H1 (cell line): ENCODE measurements at regions not wholly inside any gene's neighbourhood (a gene's known extent, or its start where the extent isn't known, plus 50 kb on each side); places are given as distances from the start of the nearest gene placed in this dataset.

Experiments used
- CTCF ChIA-PET: fragments of 300-600 bp; sonication (Branson Sonifier 250); formaldehyde crosslinking; loops from one replicate; lab custom pipeline; 2021; ENCODE audit not compliant: partially characterized antibody; lab: Charles Lee
- POLR2A ChIA-PET: fragments of 300-600 bp; sonication (Branson Sonifier 250); formaldehyde crosslinking; loops from one replicate; lab custom pipeline; 2021; ENCODE audit warnings: inconsistent platforms; ENCODE audit not compliant: partially characterized antibody; lab: Charles Lee
- DNase-seq, 2 experiments: peaks; one replicate each; pipeline versions ENCODE4 v3.0.0 to v3.0.0-alpha.2; 2010 to 2022; ENCODE audit warnings: low spot score in 2 of 2, low read depth in 1 of 2, mixed read lengths in 1 of 2
- FAIRE-seq: peaks from 2 replicates; lab custom pipeline; 2011; peaks lifted over from hg19 to GRCh38; lab: Jason Lieb, UNC
- H2AFZ ChIP-seq: 2 replicates; pipeline ENCODE4 v1.8.1; 2012; ENCODE audit warnings: low read length, inconsistent platforms
- H2AK5ac ChIP-seq: 2 replicates; pipeline ENCODE4 v1.6.1; 2013; ENCODE audit warnings: low read depth, low read length
- H2BK120ac ChIP-seq: replicated peaks from 2 replicates; pipeline ENCODE3; 2013; ENCODE audit warnings: low read depth, low read length, inconsistent platforms
- H2BK12ac ChIP-seq: 2 replicates; pipeline ENCODE4 v1.6.1; 2013; ENCODE audit warnings: low read depth, low read length
- H2BK15ac ChIP-seq: 2 replicates; pipeline ENCODE4 v1.6.1; 2013; ENCODE audit warnings: low read length
- H2BK20ac ChIP-seq: 2 replicates; pipeline ENCODE4 v1.6.1; 2013; ENCODE audit warnings: low read length
- H2BK5ac ChIP-seq: 2 replicates; pipeline ENCODE4 v1.6.1; 2013; ENCODE audit warnings: low read depth, low read length
- H3K14ac ChIP-seq: 2 replicates; pipeline ENCODE4 v1.6.1; 2013; ENCODE audit warnings: inconsistent platforms; ENCODE audit not compliant: insufficient read length
- H3K18ac ChIP-seq: 2 replicates; pipeline ENCODE4 v1.6.1; 2013; ENCODE audit warnings: low read length; ENCODE audit errors: extremely low read depth
- H3K23ac ChIP-seq: 2 replicates; pipeline ENCODE4 v1.6.1; 2013; ENCODE audit warnings: inconsistent platforms; ENCODE audit not compliant: insufficient read length
- H3K23me2 ChIP-seq: 2 replicates; pipeline ENCODE4 v1.6.1; 2013; ENCODE audit warnings: low read depth, low read length
- H3K27ac ChIP-seq: 2 replicates; pipeline ENCODE4 v1.6.1; 2011; ENCODE audit warnings: low read depth, low read length, inconsistent platforms
- H3K27me3 ChIP-seq, 4 experiments: replicated peaks in 1 of 4; 1 replicate in 1 of 4; 2 replicates in 3 of 4; pipeline versions ENCODE4 v1.6.1 to v1.8.1; 2011 to 2013; ENCODE audit warnings: low read length in 3 of 4, mild to moderate bottlenecking in 3 of 4, inconsistent platforms in 2 of 4, mixed read lengths in 2 of 4, moderate library complexity in 1 of 4; ENCODE audit not compliant: control insufficient read depth in 3 of 4, insufficient read depth in 3 of 4; ENCODE audit errors: extremely low read depth in 1 of 4
- H3K36me3 ChIP-seq, 4 experiments: 2 replicates each; pipeline versions ENCODE4 v1.6.1 to v1.8.1; 2011 to 2013; ENCODE audit warnings: mild to moderate bottlenecking in 4 of 4, low read length in 3 of 4, moderate library complexity in 2 of 4, control low read depth in 1 of 4, inconsistent platforms in 1 of 4; ENCODE audit not compliant: insufficient read depth in 4 of 4, control insufficient read depth in 2 of 4
- H3K4ac ChIP-seq: replicated peaks from 2 replicates; pipeline ENCODE3; 2013; ENCODE audit warnings: low read length, low read depth, mixed read lengths, inconsistent platforms; ENCODE audit not compliant: insufficient read length
- H3K4me1 ChIP-seq, 4 experiments: replicated peaks in 1 of 4; 1 replicate in 1 of 4; 2 replicates in 3 of 4; pipeline versions ENCODE4 v1.6.1 to v1.8.1; 2011 to 2013; ENCODE audit warnings: low read length in 3 of 4, inconsistent platforms in 2 of 4, mixed read lengths in 1 of 4; ENCODE audit not compliant: insufficient read depth in 4 of 4, control insufficient read depth in 3 of 4
- H3K4me2 ChIP-seq, 2 experiments: 2 replicates each; pipeline versions ENCODE4 v1.6.1 to v1.8.1; 2011 to 2013; ENCODE audit warnings: low read depth in 2 of 2, low read length in 2 of 2, control low read depth in 1 of 2, inconsistent platforms in 1 of 2, mild to moderate bottlenecking in 1 of 2; ENCODE audit not compliant: insufficient read depth in 1 of 2
- H3K4me3 ChIP-seq, 4 experiments: fragments of 200-600, 300-600 bp in 1 of 4; sonication (generic), shearing (Covaris generic), sonication (Bioruptor Twin) in 1 of 4; 2 replicates each; pipeline versions ENCODE4 v1.5.1 to v1.8.1; 2011 to 2016; ENCODE audit warnings: low read length in 4 of 4, low read depth in 3 of 4, control low read depth in 2 of 4, inconsistent platforms in 2 of 4, mild to moderate bottlenecking in 2 of 4, mixed read lengths in 1 of 4, moderate library complexity in 1 of 4; ENCODE audit not compliant: insufficient read depth in 2 of 4; ENCODE audit errors: extremely low read depth in 1 of 4
- H3K56ac ChIP-seq: replicated peaks from 2 replicates; pipeline ENCODE3; 2013; ENCODE audit warnings: low read depth, mild to moderate bottlenecking, mixed read lengths, low read length, inconsistent platforms; ENCODE audit not compliant: insufficient read length
- H3K79me1 ChIP-seq: 2 replicates; pipeline ENCODE4 v1.6.1; 2013; ENCODE audit warnings: low read depth, low read length, control low read depth
- H3K79me2 ChIP-seq, 2 experiments: 2 replicates each; pipeline versions ENCODE4 v1.6.1 to v1.8.1; 2012 to 2013; ENCODE audit warnings: low read length in 2 of 2, mild to moderate bottlenecking in 2 of 2, inconsistent platforms in 1 of 2; ENCODE audit not compliant: insufficient read depth in 2 of 2, control insufficient read depth in 1 of 2
- H3K9ac ChIP-seq, 4 experiments: replicated peaks in 1 of 4; 1 replicate in 1 of 4; 2 replicates in 3 of 4; pipeline versions ENCODE4 v1.6.1 to v1.8.1; 2011 to 2013; ENCODE audit warnings: low read depth in 3 of 4, low read length in 3 of 4, control low read depth in 2 of 4, mild to moderate bottlenecking in 2 of 4, moderate library complexity in 2 of 4, inconsistent platforms in 1 of 4; ENCODE audit errors: extremely low read depth in 1 of 4
- H3K9me3 ChIP-seq, 2 experiments: 2 replicates each; pipeline versions ENCODE4 v1.6.1 to v1.8.1; 2012 to 2013; ENCODE audit warnings: mild to moderate bottlenecking in 2 of 2, moderate library complexity in 2 of 2, control low read depth in 1 of 2, inconsistent platforms in 1 of 2, low read depth in 1 of 2, low read length in 1 of 2, mixed read lengths in 1 of 2; ENCODE audit not compliant: insufficient read depth in 2 of 2
- H4K20me1 ChIP-seq, 2 experiments: replicated peaks in 1 of 2; 2 replicates each; pipeline versions ENCODE3 to v1.8.1; 2011 to 2013; ENCODE audit warnings: inconsistent platforms in 2 of 2, low read length in 2 of 2, mild to moderate bottlenecking in 1 of 2; ENCODE audit not compliant: insufficient read depth in 2 of 2, control insufficient read depth in 1 of 2
- H4K5ac ChIP-seq: 2 replicates; pipeline ENCODE4 v1.6.1; 2013; ENCODE audit warnings: low read length, low read depth, mixed read lengths, inconsistent platforms; ENCODE audit not compliant: insufficient read length
- H4K8ac ChIP-seq: 2 replicates; pipeline ENCODE4 v1.8.0; 2013; ENCODE audit warnings: mild to moderate bottlenecking, moderate library complexity, low read length, inconsistent platforms; ENCODE audit not compliant: insufficient read depth; ENCODE audit errors: extremely low read depth
- H4K91ac ChIP-seq: replicated peaks from 2 replicates; pipeline ENCODE3; 2013; ENCODE audit warnings: low read length, mixed read lengths, inconsistent platforms; ENCODE audit not compliant: insufficient read length
- HDAC2 ChIP-seq, 2 experiments: fragments of 300-600 bp in 1 of 2; sonication (generic) in 1 of 2; IDR thresholded peaks; 2 replicates each; pipeline ENCODE4 v1.6.1; 2011 to 2012; ENCODE audit warnings: low read depth in 2 of 2, low read length in 2 of 2, mild to moderate bottlenecking in 2 of 2, moderate library complexity in 2 of 2, borderline replicate concordance in 1 of 2, inconsistent platforms in 1 of 2
- YY1 ChIP-seq: IDR thresholded peaks from 2 replicates; pipeline ENCODE4 v1.6.1; 2011; ENCODE audit warnings: low read depth, mild to moderate bottlenecking, low read length
- WGBS, 2 experiments: shearing (Covaris generic) in 1 of 2; methylation state at CpG; one replicate each; pipeline versions ENCODE4 v1.1.6 to v1.1.7; 2013 to 2015; ENCODE audit warnings: low lambda C conversion rate in 2 of 2, mixed read lengths in 2 of 2, inconsistent platforms in 1 of 2, low coverage in 1 of 2, missing lambda C conversion rate in 1 of 2; ENCODE audit not compliant: insufficient replicate concordance in 2 of 2, insufficient coverage in 1 of 2, insufficient read length in 1 of 2; ENCODE audit errors: extremely low coverage in 1 of 2, missing lambda C conversion rate in 1 of 2; 5-methylcytosine and 5-hydroxymethylcytosine counted together

GRCh38 chr16:86791287-86792035, 213.1 kb downstream of the FOXL1 start:
- H3K79me1 ChIP-seq: no peaks in the 10 kb centered on the region; the same call in 1 of the 2 replicates
- CTCF ChIA-PET: interaction anchor here (0.7 to 2.2 kb wide), 4 partner anchors 10 to 396 kb away, joined by 3 to 6 read pairs (median 4); no protein-coding TSS in a partner anchor

More at GRCh38 chr16:86791287-86792035, 213.1 kb downstream of the FOXL1 start:
- Histone ChIP-seq H3K4me2 (no peak overlapping the region), H3K4me1 (peaks cover 0 to 4% (median 1%) of the 10 kb centered on the region in 4 experiments; a peak in 2 of 7 replicates), H3K18ac (no peak overlapping the region), H3K36me3 (no peaks in the 10 kb centered on the region), H3K9me3 (no peaks in the 10 kb centered on the region), H3K4ac (no peak overlapping the region), H2BK20ac (0 out of 2 replicates have a peak overlapping the region, but pooled peaks have one; percentile 34), H3K23me2 (no peaks in the 10 kb centered on the region), H4K20me1 (no peaks in the 10 kb centered on the region), H3K4me3 (no peak overlapping the region), H2BK12ac (0 out of 2 replicates have a peak overlapping the region, but pooled peaks have one; percentile 60), H2AFZ (no peak overlapping the region), H3K14ac (no peak overlapping the region), H3K23ac (no peak overlapping the region), H2BK15ac (peak overlapping the region; percentile 61; the same call in 1 of the 2 replicates), H4K5ac (no peak overlapping the region), H4K8ac (no peak overlapping the region), H4K91ac (no peak overlapping the region), H3K56ac (no peak overlapping the region), H2AK5ac (0 out of 2 replicates have a peak overlapping the region, but pooled peaks have one; percentile 13), H2BK5ac (no peak overlapping the region), H3K27me3 (no peaks in the 10 kb centered on the region; a peak in 1 of 7 replicates), H3K27ac (no peak overlapping the region), H3K9ac (no peak overlapping the region), H2BK120ac (no peak overlapping the region), H3K79me2 (no peaks in the 10 kb centered on the region)
- TF ChIP-seq YY1 (peak; percentile 17; the same call in 1 of the 2 replicates), HDAC2 (IDR thresholded peaks at IDR 0.05; ENCODE audit: borderline replicate concordance in 1 of 2, low read depth in 2 of 2, low read length in 2 of 2) (no peak)
- 75% methylated on average over 20 of the region's 20 CpGs; no CpG with 5 or more reads in 1 of the 2 experiments for WGBS, 2 experiments
- POLR2A ChIA-PET: interaction anchor here (1.5 kb wide), 1 partner anchor 10 kb away, joined by 4 read pairs; no protein-coding TSS in a partner anchor
- DNase-seq (no peak), FAIRE-seq (no peak)
